ENCODE measurements at regions not wholly inside any gene's neighbourhood (a gene's known extent, or its start where the extent isn't known, plus 50 kb on each side); places are given as distances from the start of the nearest gene placed in this dataset.

- H3K27ac ChIP-seq, result no peak overlapping the region
- H3K36me3 ChIP-seq, result no peaks in the 10 kb centered on the region
- no peak overlapping the region for H3K4me3 ChIP-seq
- no peaks in the 10 kb centered on the region for H3K4me1 ChIP-seq
- no peak for DNase-seq
- H3K9me3 ChIP-seq (replicated peaks), result no peaks in the 10 kb centered on the region; the same call in 1 of the 2 replicates
- no peaks in the 10 kb centered on the region for H3K27me3 ChIP-seq
Measured at GRCh38 chr3:147000274-147000673, 395.1 kb upstream of the PLSCR5 start.

GRCh38 chr3:146991907-146992306 lies 386.8 kb upstream of the PLSCR5 start:
- Histone ChIP-seq H3K9me3 (replicated peaks) (no peaks in the 10 kb centered on the region), H3K27me3 (no peaks in the 10 kb centered on the region), H3K36me3 (no peaks in the 10 kb centered on the region), H3K4me3 (no peak overlapping the region), H3K4me1 (no peaks in the 10 kb centered on the region), H3K27ac (no peak overlapping the region)
- DNase-seq, result no peak

GRCh38 chr3:146975476-146975875 lies 370.3 kb upstream of the PLSCR5 start:
- Histone ChIP-seq H3K4me1 (peaks cover 32% of the 10 kb centered on the region), H3K4me3 (no peak overlapping the region), H3K36me3 (no peaks in the 10 kb centered on the region), H3K27me3 (no peaks in the 10 kb centered on the region), H3K27ac (peak overlapping the region; percentile 68), H3K9me3 (replicated peaks) (no peaks in the 10 kb centered on the region)
- DNase-seq, result peak; percentile 9 to 61

- H3K4me1 ChIP-seq, result peaks cover 32% of the 10 kb centered on the region
Measured at GRCh38 chr3:146975032-146975431, 369.9 kb upstream of the PLSCR5 start.

GRCh38 chr3:146974001-146974400 lies 368.9 kb upstream of the PLSCR5 start:
- H3K36me3 ChIP-seq, result no peaks in the 10 kb centered on the region
- H3K4me3 ChIP-seq, result no peak overlapping the region
- H3K27ac ChIP-seq, result peak overlapping the region; percentile 68
- H3K27me3 ChIP-seq, result no peaks in the 10 kb centered on the region
- no peaks in the 10 kb centered on the region for H3K9me3 ChIP-seq (replicated peaks)
- peak; percentile 61 to 79 for DNase-seq
- H3K4me1 ChIP-seq, result peaks cover 40% of the 10 kb centered on the region

More at GRCh38 chr3:146975032-146975431, 369.9 kb upstream of the PLSCR5 start:
- no peak for DNase-seq
- Histone ChIP-seq H3K9me3 (replicated peaks) (no peaks in the 10 kb centered on the region), H3K27me3 (no peaks in the 10 kb centered on the region), H3K4me3 (no peak overlapping the region), H3K36me3 (no peaks in the 10 kb centered on the region), H3K27ac (peak overlapping the region; percentile 68)

- Histone ChIP-seq H3K4me3 (no peak overlapping the region), H3K27me3 (no peaks in the 10 kb centered on the region), H3K4me1 (peaks cover 53% of the 10 kb centered on the region), H3K9me3 (replicated peaks) (no peaks in the 10 kb centered on the region), H3K36me3 (no peaks in the 10 kb centered on the region), H3K27ac (no peak overlapping the region)
- DNase-seq, result no peak
Measured at GRCh38 chr3:146972726-146973125, 367.6 kb upstream of the PLSCR5 start.

- Histone ChIP-seq H3K4me3 (no peak overlapping the region), H3K9me3 (replicated peaks) (no peaks in the 10 kb centered on the region), H3K36me3 (no peaks in the 10 kb centered on the region), H3K4me1 (peaks cover 47% of the 10 kb centered on the region), H3K27ac (no peak overlapping the region), H3K27me3 (no peaks in the 10 kb centered on the region)
- no peak for DNase-seq
Measured at GRCh38 chr3:146970236-146970635, 365.1 kb upstream of the PLSCR5 start.

- Histone ChIP-seq H3K27me3 (no peaks in the 10 kb centered on the region), H3K36me3 (no peaks in the 10 kb centered on the region), H3K9me3 (replicated peaks) (no peaks in the 10 kb centered on the region), H3K4me1 (peaks cover 38% of the 10 kb centered on the region), H3K27ac (peak overlapping the region; percentile 69), H3K4me3 (no peak overlapping the region)
- DNase-seq, result no peak
Measured at GRCh38 chr3:146969356-146969755, 364.2 kb upstream of the PLSCR5 start.

GRCh38 chr3:146968204-146968651 lies 363.1 kb upstream of the PLSCR5 start:
- peak; percentile 29 to 58 for DNase-seq
- no peaks in the 10 kb centered on the region for H3K27me3 ChIP-seq
- no peaks in the 10 kb centered on the region for H3K9me3 ChIP-seq (replicated peaks)
- peaks cover 27% of the 10 kb centered on the region for H3K4me1 ChIP-seq
- H3K36me3 ChIP-seq, result no peaks in the 10 kb centered on the region
- H3K27ac ChIP-seq, result peak overlapping the region; percentile 69
- no peak overlapping the region for H3K4me3 ChIP-seq

GRCh38 chr3:146967783-146968182 lies 362.6 kb upstream of the PLSCR5 start:
- DNase-seq, result no peak
- Histone ChIP-seq H3K4me1 (peaks cover 26% of the 10 kb centered on the region), H3K27me3 (no peaks in the 10 kb centered on the region), H3K36me3 (no peaks in the 10 kb centered on the region), H3K27ac (peak overlapping the region; percentile 69), H3K4me3 (no peak overlapping the region), H3K9me3 (replicated peaks) (no peaks in the 10 kb centered on the region)

- Histone ChIP-seq H3K27ac (no peak overlapping the region), H3K4me3 (no peak overlapping the region)
Measured at GRCh38 chr3:146966124-146966523, 361.0 kb upstream of the PLSCR5 start.

GRCh38 chr3:146953511-146953981 lies 348.4 kb upstream of the PLSCR5 start:
- H3K4me3 ChIP-seq, result no peak overlapping the region
- no peaks in the 10 kb centered on the region for H3K4me1 ChIP-seq
- H3K9me3 ChIP-seq (replicated peaks), result no peaks in the 10 kb centered on the region
- no peak overlapping the region for H3K27ac ChIP-seq
- no peaks in the 10 kb centered on the region for H3K27me3 ChIP-seq
- DNase-seq, result no peak
- no peaks in the 10 kb centered on the region for H3K36me3 ChIP-seq

More at GRCh38 chr3:146966124-146966523, 361.0 kb upstream of the PLSCR5 start:
- no peaks in the 10 kb centered on the region for H3K36me3 ChIP-seq
- H3K9me3 ChIP-seq (replicated peaks), result no peaks in the 10 kb centered on the region; the same call in 1 of the 2 replicates
- H3K4me1 ChIP-seq, result peaks cover 26% of the 10 kb centered on the region
- H3K27me3 ChIP-seq, result no peaks in the 10 kb centered on the region
- no peak for DNase-seq

GRCh38 chr3:146948985-146949384 lies 343.8 kb upstream of the PLSCR5 start:
- no peak overlapping the region for H3K4me3 ChIP-seq
- H3K27me3 ChIP-seq, result no peaks in the 10 kb centered on the region
- no peaks in the 10 kb centered on the region for H3K36me3 ChIP-seq
- no peak overlapping the region for H3K27ac ChIP-seq
- peaks cover 11% of the 10 kb centered on the region for H3K9me3 ChIP-seq (replicated peaks)
- no peaks in the 10 kb centered on the region for H3K4me1 ChIP-seq
- no peak for DNase-seq

- peaks cover 11% of the 10 kb centered on the region for H3K9me3 ChIP-seq (replicated peaks)
- H3K4me1 ChIP-seq, result no peaks in the 10 kb centered on the region
- H3K36me3 ChIP-seq, result no peaks in the 10 kb centered on the region
- DNase-seq, result no peak
- H3K27ac ChIP-seq, result no peak overlapping the region
- no peak overlapping the region for H3K4me3 ChIP-seq
- no peaks in the 10 kb centered on the region for H3K27me3 ChIP-seq
Measured at GRCh38 chr3:146948186-146948585, 343.0 kb upstream of the PLSCR5 start.

- Histone ChIP-seq H3K27ac (no peak overlapping the region), H3K4me3 (no peak overlapping the region), H3K27me3 (no peaks in the 10 kb centered on the region), H3K9me3 (replicated peaks) (no peaks in the 10 kb centered on the region), H3K4me1 (no peaks in the 10 kb centered on the region), H3K36me3 (no peaks in the 10 kb centered on the region)
- no peak for DNase-seq
Measured at GRCh38 chr3:146929696-146930095, 324.6 kb upstream of the PLSCR5 start.

GRCh38 chr3:146928421-146929059 lies 323.4 kb upstream of the PLSCR5 start:
- Histone ChIP-seq H3K27ac (no peak overlapping the region), H3K9me3 (replicated peaks) (no peaks in the 10 kb centered on the region), H3K27me3 (no peaks in the 10 kb centered on the region), H3K4me1 (no peaks in the 10 kb centered on the region), H3K4me3 (no peak overlapping the region), H3K36me3 (no peaks in the 10 kb centered on the region)
- DNase-seq, result no peak

Data from SJCRH30 (cell line).